ENCODE measurements at regions not wholly inside any gene's neighbourhood (a gene's known extent, or its start where the extent isn't known, plus 50 kb on each side); places are given as distances from the start of the nearest gene placed in this dataset.

- Histone ChIP-seq H3F3A (ENCODE audit: control insufficient read depth, insufficient read depth) (no peaks in the 10 kb centered on the region), H3K36me3 (ENCODE audit: control insufficient read depth, low read length) (no peaks in the 10 kb centered on the region), H3K27me3 (ENCODE audit: control insufficient read depth, low read length) (no peaks in the 10 kb centered on the region), H3K9me2 (replicated peaks; ENCODE audit: control insufficient read depth, low read length) (no peaks in the 10 kb centered on the region), H3K27ac (ENCODE audit: low read depth, low read length) (no peak overlapping the region), H3K9me3 (ENCODE audit: control insufficient read depth, insufficient read depth, low read length) (no peaks in the 10 kb centered on the region), H3K79me2 (ENCODE audit: control insufficient read depth, low read length) (no peaks in the 10 kb centered on the region), H3K4me2 (ENCODE audit: low read length) (no peak overlapping the region), H3K4me3 (ENCODE audit: low read length) (no peak overlapping the region), H4K20me1 (ENCODE audit: control insufficient read depth, insufficient read depth, low read depth, low read length) (no peaks in the 10 kb centered on the region), H3K4me1 (ENCODE audit: control insufficient read depth, low read length) (no peaks in the 10 kb centered on the region)
- TF ChIP-seq EZH2phosphoT487 (IDR thresholded peaks at IDR 0.05; ENCODE audit: borderline replicate concordance, low read length), result no peak
- no peak for TF ChIP-seq CTCF (IDR thresholded peaks at IDR 0.05; ENCODE audit: low read depth, low read length, poor library complexity, severe bottlenecking)
These were observed 492.8 kb upstream of the MDFIC2 start for GRCh38 chr3:70805061-70805889.

- no peaks in the 10 kb centered on the region for H3F3A ChIP-seq (ENCODE audit: control insufficient read depth, insufficient read depth)
- no peaks in the 10 kb centered on the region for H3K9me3 ChIP-seq (ENCODE audit: control insufficient read depth, insufficient read depth, low read length)
- no peak overlapping the region for H3K27ac ChIP-seq (ENCODE audit: low read depth, low read length)
- H3K4me1 ChIP-seq (ENCODE audit: control insufficient read depth, low read length), result no peaks in the 10 kb centered on the region
- H3K9me2 ChIP-seq (replicated peaks; ENCODE audit: control insufficient read depth, low read length), result no peaks in the 10 kb centered on the region
- no peaks in the 10 kb centered on the region for H3K36me3 ChIP-seq (ENCODE audit: control insufficient read depth, low read length)
- TF ChIP-seq EZH2phosphoT487 (IDR thresholded peaks at IDR 0.05; ENCODE audit: borderline replicate concordance, low read length) (no peak), CTCF (IDR thresholded peaks at IDR 0.05; ENCODE audit: low read depth, low read length, poor library complexity, severe bottlenecking) (no peak)
- peaks cover 3% of the 10 kb centered on the region; the same call in 1 of the 2 replicates for H3K27me3 ChIP-seq (ENCODE audit: control insufficient read depth, low read length)
- no peaks in the 10 kb centered on the region for H3K79me2 ChIP-seq (ENCODE audit: control insufficient read depth, low read length)
- no peaks in the 10 kb centered on the region for H4K20me1 ChIP-seq (ENCODE audit: control insufficient read depth, insufficient read depth, low read depth, low read length)
- H3K4me2 ChIP-seq (ENCODE audit: low read length), result no peak overlapping the region
- no peak overlapping the region for H3K4me3 ChIP-seq (ENCODE audit: low read length)
These were observed 491.5 kb upstream of the MDFIC2 start for GRCh38 chr3:70803891-70804290.

GRCh38 chr3:70803319-70803718 is 490.9 kb upstream of the MDFIC2 start:
- H3F3A ChIP-seq (ENCODE audit: control insufficient read depth, insufficient read depth), result no peaks in the 10 kb centered on the region
- H3K36me3 ChIP-seq (ENCODE audit: control insufficient read depth, low read length), result no peaks in the 10 kb centered on the region
- no peaks in the 10 kb centered on the region for H3K79me2 ChIP-seq (ENCODE audit: control insufficient read depth, low read length)
- no peaks in the 10 kb centered on the region for H3K9me2 ChIP-seq (replicated peaks; ENCODE audit: control insufficient read depth, low read length)
- H3K9me3 ChIP-seq (ENCODE audit: control insufficient read depth, insufficient read depth, low read length), result no peaks in the 10 kb centered on the region
- H4K20me1 ChIP-seq (ENCODE audit: control insufficient read depth, insufficient read depth, low read depth, low read length), result no peaks in the 10 kb centered on the region
- TF ChIP-seq CTCF (IDR thresholded peaks at IDR 0.05; ENCODE audit: low read depth, low read length, poor library complexity, severe bottlenecking) (no peak), EZH2phosphoT487 (IDR thresholded peaks at IDR 0.05; ENCODE audit: borderline replicate concordance, low read length) (no peak)
- H3K27me3 ChIP-seq (ENCODE audit: control insufficient read depth, low read length), result peaks cover 3% of the 10 kb centered on the region; the same call in 1 of the 2 replicates
- no peak overlapping the region for H3K27ac ChIP-seq (ENCODE audit: low read depth, low read length)
- H3K4me1 ChIP-seq (ENCODE audit: control insufficient read depth, low read length), result no peaks in the 10 kb centered on the region
- H3K4me2 ChIP-seq (ENCODE audit: low read length), result no peak overlapping the region
- H3K4me3 ChIP-seq (ENCODE audit: low read length), result no peak overlapping the region

Measured in DOHH2 (cell line).